Mesenchymal stem cell (in vitro differentiated cells and primary cell): ENCODE measurements at regions not wholly inside any gene's neighbourhood (a gene's known extent, or its start where the extent isn't known, plus 50 kb on each side); places are given as distances from the start of the nearest gene placed in this dataset.

Experiments used
- DNase-seq: peaks from one replicate; pipeline ENCODE4 v3.0.0-alpha.2; 2013
- H2AFZ ChIP-seq: one replicate; pipeline ENCODE4 v1.6.1; 2013; ENCODE audit warnings: low read depth, mild to moderate bottlenecking, control low read depth, inconsistent platforms, low read length, moderate library complexity
- H2AK5ac ChIP-seq: 2 replicates; pipeline ENCODE4 v1.6.1; 2013; ENCODE audit warnings: low read length, moderate library complexity, mild to moderate bottlenecking, inconsistent platforms; ENCODE audit not compliant: severe bottlenecking
- H2BK120ac ChIP-seq: one replicate; pipeline ENCODE4 v1.6.1; 2013; ENCODE audit warnings: low read depth, mild to moderate bottlenecking, inconsistent platforms, low read length, moderate library complexity
- H2BK12ac ChIP-seq, 2 experiments: one replicate each; pipeline ENCODE4 v1.6.1; 2013; ENCODE audit warnings: inconsistent platforms in 2 of 2, low read length in 2 of 2, mild to moderate bottlenecking in 2 of 2, moderate library complexity in 2 of 2, control low read depth in 1 of 2
- H2BK15ac ChIP-seq: one replicate; pipeline ENCODE4 v1.6.1; 2013; ENCODE audit warnings: mild to moderate bottlenecking, low read depth, inconsistent platforms; ENCODE audit not compliant: poor library complexity, severe bottlenecking
- H2BK5ac ChIP-seq: 2 replicates; pipeline ENCODE4 v1.6.1; 2013; ENCODE audit warnings: low read depth, mild to moderate bottlenecking, low read length, control low read depth, inconsistent platforms; ENCODE audit not compliant: poor library complexity, severe bottlenecking
- H3K14ac ChIP-seq, 2 experiments: one replicate each; pipeline ENCODE4 v1.6.1; 2013; ENCODE audit warnings: inconsistent platforms in 2 of 2, low read length in 2 of 2, control low read depth in 1 of 2, mild to moderate bottlenecking in 1 of 2, moderate library complexity in 1 of 2
- H3K18ac ChIP-seq, 2 experiments: one replicate each; pipeline ENCODE4 v1.6.1; 2013; ENCODE audit warnings: inconsistent platforms in 2 of 2, low read length in 2 of 2, control low read depth in 1 of 2, low read depth in 1 of 2, mild to moderate bottlenecking in 1 of 2
- H3K23ac ChIP-seq, 2 experiments: one replicate each; pipeline ENCODE4 v1.6.1; 2013; ENCODE audit warnings: inconsistent platforms in 2 of 2, low read length in 2 of 2, mild to moderate bottlenecking in 2 of 2, moderate library complexity in 2 of 2, control low read depth in 1 of 2
- H3K27ac ChIP-seq: 2 replicates; pipeline ENCODE4 v1.5.1; 2013; ENCODE audit warnings: mild to moderate bottlenecking, moderate library complexity, low read length, control low read depth, inconsistent platforms; ENCODE audit not compliant: poor library complexity, severe bottlenecking
- H3K27me3 ChIP-seq, 2 experiments: 2 replicates each; pipeline versions ENCODE4 v1.6.1 to v1.7.0; 2013; ENCODE audit warnings: low read length in 2 of 2, mild to moderate bottlenecking in 2 of 2, moderate library complexity in 2 of 2, control low read depth in 1 of 2, inconsistent platforms in 1 of 2; ENCODE audit not compliant: control insufficient read depth in 1 of 2, insufficient read depth in 1 of 2
- H3K36me3 ChIP-seq, 2 experiments: 2 replicates each; pipeline versions ENCODE4 v1.6.1 to v1.7.0; 2013; ENCODE audit warnings: low read length in 2 of 2, control low read depth in 1 of 2, inconsistent platforms in 1 of 2, low read depth in 1 of 2, mild to moderate bottlenecking in 1 of 2; ENCODE audit not compliant: insufficient read depth in 2 of 2, control insufficient read depth in 1 of 2
- H3K4ac ChIP-seq, 2 experiments: one replicate each; pipeline ENCODE4 v1.6.1; 2013; ENCODE audit warnings: inconsistent platforms in 2 of 2, low read length in 2 of 2, mild to moderate bottlenecking in 2 of 2, moderate library complexity in 2 of 2, control low read depth in 1 of 2, low read depth in 1 of 2
- H3K4me1 ChIP-seq: 2 replicates; pipeline ENCODE4 v1.6.1; 2013; ENCODE audit warnings: low read depth, low read length, control low read depth; ENCODE audit not compliant: control insufficient read depth, insufficient read depth
- H3K4me2 ChIP-seq: 2 replicates; pipeline ENCODE4 v1.6.1; 2013; ENCODE audit warnings: low read length, mild to moderate bottlenecking, inconsistent platforms; ENCODE audit not compliant: poor library complexity, severe bottlenecking
- H3K4me3 ChIP-seq, 2 experiments: 2 replicates each; pipeline versions ENCODE4 v1.5.1 to v1.7.0; 2013; ENCODE audit warnings: low read length in 2 of 2, mild to moderate bottlenecking in 2 of 2, control low read depth in 1 of 2, low read depth in 1 of 2; ENCODE audit not compliant: insufficient read depth in 1 of 2
- H3K79me1 ChIP-seq: replicated peaks from 2 replicates; pipeline ENCODE4 v1.6.1; 2013; ENCODE audit warnings: mild to moderate bottlenecking, control low read depth, low read length, inconsistent platforms; ENCODE audit not compliant: poor library complexity, severe bottlenecking
- H3K9ac ChIP-seq: 2 replicates; pipeline ENCODE4 v1.7.0; 2013; ENCODE audit warnings: mild to moderate bottlenecking, low read length, moderate library complexity
- H3K9me3 ChIP-seq: 2 replicates; pipeline ENCODE4 v1.7.0; 2013; ENCODE audit warnings: mild to moderate bottlenecking, low read length; ENCODE audit not compliant: control insufficient read depth
- H4K8ac ChIP-seq: one replicate; pipeline ENCODE4 v1.6.1; 2013; ENCODE audit warnings: inconsistent platforms, mild to moderate bottlenecking, low read length, moderate library complexity
- H4K91ac ChIP-seq: one replicate; pipeline ENCODE4 v1.6.1; 2013; ENCODE audit warnings: mild to moderate bottlenecking, low read length, inconsistent platforms
- WGBS: methylation state at CpG from one replicate; pipeline ENCODE4 v1.1.7; 2013; ENCODE audit warnings: mixed read lengths; 5-methylcytosine and 5-hydroxymethylcytosine counted together

DNA sequence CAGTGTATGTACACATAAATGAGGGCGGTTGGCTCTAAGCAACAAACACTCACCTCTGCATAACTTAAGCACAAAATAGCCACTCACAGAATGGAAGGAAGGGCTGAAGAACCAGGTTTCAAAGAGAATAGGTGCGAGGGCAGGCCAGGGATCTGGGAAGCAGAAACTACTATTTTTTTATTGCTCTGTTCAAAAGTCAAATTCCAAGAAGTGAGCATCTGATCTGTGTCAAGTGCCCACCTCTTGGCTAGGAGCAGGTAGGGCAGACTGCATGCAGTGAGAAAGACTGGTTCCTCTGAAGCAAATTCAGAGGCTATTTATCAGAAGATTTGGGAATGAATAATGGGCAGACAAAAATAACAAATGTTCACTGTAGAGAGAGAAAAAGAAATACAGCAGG lies 336.4 kb upstream of the CTNNB1 start:
- H4K91ac ChIP-seq: no peak overlapping the region
- H3K27me3 ChIP-seq: no peaks in the 10 kb centered on the region
- H3K9ac ChIP-seq: no peak overlapping the region
- no peaks in the 10 kb centered on the region for H3K4me1 ChIP-seq
- no peak overlapping the region for H2AK5ac ChIP-seq
- no peak overlapping the region for H3K4me3 ChIP-seq
- H3K14ac ChIP-seq: no peak overlapping the region
- no peak overlapping the region for H2BK5ac ChIP-seq
- H2BK120ac ChIP-seq: no peak overlapping the region
- no peak overlapping the region for H4K8ac ChIP-seq
- H3K27ac ChIP-seq: no peak overlapping the region
- no peak overlapping the region for H2BK12ac ChIP-seq
- no peak overlapping the region for H3K23ac ChIP-seq
- H2BK15ac ChIP-seq: no peak overlapping the region
- no peak overlapping the region for H3K4me2 ChIP-seq
- no peak overlapping the region for H3K4ac ChIP-seq
- no peak for DNase-seq
- 89% methylated on average over 1 of the region's 2 CpGs for WGBS
- no peaks in the 10 kb centered on the region for H3K9me3 ChIP-seq
- no peaks in the 10 kb centered on the region for H3K36me3 ChIP-seq
- H3K79me1 ChIP-seq: no peaks in the 10 kb centered on the region
- no peak overlapping the region for H3K18ac ChIP-seq
- H2AFZ ChIP-seq: no peak overlapping the region

DNA sequence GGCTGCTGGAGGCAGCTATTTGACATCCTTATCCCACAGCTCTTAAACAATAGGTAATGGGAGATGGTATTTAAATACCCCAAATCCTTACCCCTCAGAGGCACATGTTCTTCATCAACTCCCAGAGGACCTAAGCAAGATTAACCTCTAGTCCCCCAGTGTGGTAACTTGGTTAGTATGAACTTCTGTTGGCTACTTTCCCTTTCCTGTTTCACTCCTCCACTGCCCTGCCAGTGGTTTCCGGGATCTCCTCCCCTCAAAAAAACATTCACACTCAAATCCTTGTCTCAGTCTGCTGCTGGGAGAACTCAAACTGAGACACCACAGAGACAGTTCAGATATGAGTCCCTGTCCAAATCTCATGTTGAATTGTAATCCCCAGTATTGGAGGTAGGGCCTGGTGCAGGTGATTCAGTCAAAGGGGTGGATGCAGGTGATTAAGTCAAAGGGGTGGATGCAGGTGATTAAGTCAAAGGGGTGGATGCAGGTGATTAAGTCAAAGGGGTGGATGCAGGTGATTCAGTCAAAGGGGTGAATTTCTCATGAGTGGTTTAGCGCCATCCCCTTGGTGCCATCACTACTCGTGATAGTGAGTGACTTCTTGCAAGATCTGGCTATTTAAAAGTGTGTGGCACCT lies 335.0 kb upstream of the CTNNB1 start:
- Histone ChIP-seq H2BK12ac (no peak overlapping the region), H2BK5ac (no peak overlapping the region), H3K27ac (no peak overlapping the region), H3K27me3 (no peaks in the 10 kb centered on the region), H3K4me2 (no peak overlapping the region), H3K9ac (no peak overlapping the region), H2AK5ac (no peak overlapping the region), H4K91ac (no peak overlapping the region), H3K79me1 (no peaks in the 10 kb centered on the region), H3K14ac (no peak overlapping the region), H4K8ac (no peak overlapping the region), H2BK120ac (no peak overlapping the region), H3K4ac (no peak overlapping the region), H3K23ac (no peak overlapping the region), H3K36me3 (no peaks in the 10 kb centered on the region), H2AFZ (no peak overlapping the region), H3K18ac (no peak overlapping the region), H3K9me3 (no peaks in the 10 kb centered on the region), H3K4me3 (no peak overlapping the region), H2BK15ac (no peak overlapping the region), H3K4me1 (no peaks in the 10 kb centered on the region)
- 91% methylated on average over 3 of the region's 3 CpGs for WGBS
- DNase-seq: no peak

DNA sequence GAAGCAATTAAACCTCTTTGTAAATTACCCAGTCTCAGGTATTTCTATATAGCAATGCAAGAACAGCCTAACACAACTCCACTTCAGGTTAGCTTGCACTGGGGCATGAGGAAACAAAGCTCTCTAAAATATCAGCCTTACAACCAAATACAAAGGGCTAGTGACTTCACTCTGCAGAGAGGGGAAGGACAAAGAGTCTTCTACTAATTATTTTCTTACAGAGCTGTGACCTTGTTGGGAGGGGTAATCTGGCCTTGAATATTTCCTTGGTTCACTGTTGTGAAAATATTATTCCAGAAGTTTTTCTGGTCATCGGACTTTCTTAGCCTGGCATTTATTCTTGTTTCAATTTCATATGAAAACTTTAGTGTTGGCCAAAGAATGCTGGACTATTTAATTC lies 334.4 kb upstream of the CTNNB1 start:
- no peak for DNase-seq
- Histone ChIP-seq H3K27ac (no peak overlapping the region), H3K9ac (no peak overlapping the region), H2AK5ac (no peak overlapping the region), H3K4me1 (no peaks in the 10 kb centered on the region), H2BK15ac (no peak overlapping the region), H3K4ac (no peak overlapping the region), H3K4me3 (no peak overlapping the region), H4K91ac (no peak overlapping the region), H3K79me1 (no peaks in the 10 kb centered on the region), H3K4me2 (no peak overlapping the region), H2BK120ac (no peak overlapping the region), H2AFZ (no peak overlapping the region), H4K8ac (no peak overlapping the region), H2BK12ac (no peak overlapping the region), H3K9me3 (no peaks in the 10 kb centered on the region), H3K23ac (no peak overlapping the region), H2BK5ac (no peak overlapping the region), H3K18ac (no peak overlapping the region), H3K14ac (no peak overlapping the region), H3K27me3 (no peaks in the 10 kb centered on the region), H3K36me3 (no peaks in the 10 kb centered on the region)
- 89% methylated on average over 1 of the region's 1 CpG for WGBS

DNA sequence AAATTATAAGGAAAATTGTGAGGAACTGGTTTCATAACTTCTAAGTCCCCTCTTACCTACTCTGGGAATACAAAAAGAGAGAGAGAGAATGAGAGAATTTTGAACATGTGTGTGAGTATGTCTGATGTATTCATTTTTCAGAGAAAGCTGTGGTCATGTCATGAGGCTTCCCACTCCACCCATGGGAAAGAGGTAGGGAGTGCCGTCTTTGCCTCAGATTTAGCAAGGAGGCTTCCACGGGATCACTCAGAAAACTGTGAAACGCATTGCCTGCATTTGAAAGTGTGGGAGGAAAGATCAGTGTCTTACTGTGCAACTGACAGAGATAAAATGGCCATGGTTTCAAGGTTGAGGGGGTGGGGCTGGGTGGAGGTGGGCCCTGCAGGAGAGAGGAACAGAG lies 331.5 kb upstream of the CTNNB1 start:
- 89% methylated on average over 3 of the region's 3 CpGs for WGBS
- Histone ChIP-seq H3K9ac (no peak overlapping the region), H3K27me3 (peaks cover 3 to 6% of the 10 kb centered on the region in 2 experiments), H2AFZ (no peak overlapping the region), H3K4me1 (no peaks in the 10 kb centered on the region), H3K4me2 (no peak overlapping the region), H3K36me3 (no peaks in the 10 kb centered on the region), H3K79me1 (no peaks in the 10 kb centered on the region), H3K14ac (no peak overlapping the region), H2BK15ac (no peak overlapping the region), H2BK12ac (no peak overlapping the region), H4K91ac (no peak overlapping the region), H2BK120ac (no peak overlapping the region), H3K4ac (no peak overlapping the region), H2BK5ac (no peak overlapping the region), H3K4me3 (no peak overlapping the region), H3K9me3 (no peaks in the 10 kb centered on the region), H3K23ac (no peak overlapping the region), H4K8ac (no peak overlapping the region), H2AK5ac (no peak overlapping the region), H3K18ac (no peak overlapping the region), H3K27ac (no peak overlapping the region)
- DNase-seq: no peak
